Sigmoid colon (tissue), 6 donors: ENCODE measurements at regions not wholly inside any gene's neighbourhood (a gene's known extent, or its start where the extent isn't known, plus 50 kb on each side); places are given as distances from the start of the nearest gene placed in this dataset.

Source experiments
- DNase-seq: peaks from one replicate; pipeline ENCODE4 v3.0.0-alpha.2; 2019
- H3K27ac ChIP-seq, 4 donors: fragments of 200-600 bp; sonication (generic); one replicate each; pipeline ENCODE4 v1.5.1; 2016 to 2019; ENCODE audit warnings: mild to moderate bottlenecking in 1 of 4
- H3K27me3 ChIP-seq, 3 donors: fragments of 200-600 bp; sonication (generic); one replicate each; pipeline ENCODE4 v1.5.1; 2019; ENCODE audit warnings: mild to moderate bottlenecking in 1 of 3
- H3K36me3 ChIP-seq, 4 donors: fragments of 200-600 bp; sonication (generic); one replicate each; pipeline ENCODE4 v1.5.1; 2016 to 2019
- H3K4me1 ChIP-seq, 4 donors: fragments of 200-600 bp; sonication (generic); one replicate each; pipeline ENCODE4 v1.5.1; 2017 to 2019
- H3K4me3 ChIP-seq, 4 donors: fragments of 200-600 bp; sonication (generic); one replicate each; pipeline ENCODE4 v1.5.1; 2017 to 2019; ENCODE audit warnings: mild to moderate bottlenecking in 2 of 4, moderate library complexity in 1 of 4
- H3K9me3 ChIP-seq, 4 donors: fragments of 200-600 bp in 3 of 4; sonication (generic) in 3 of 4; one replicate each; pipeline versions ENCODE4 v1.5.1 to v1.6.1; 2013 to 2019
- CTCF ChIP-seq, 4 experiments: fragments of 450-650 bp in 3 of 4; fragments of 200-600 bp in 1 of 4; IDR thresholded peaks; one replicate each; pipeline ENCODE4 v1.5.1; 2016 to 2019; ENCODE audit warnings: antibody characterized with exemption in 4 of 4, mild to moderate bottlenecking in 3 of 4, moderate library complexity in 2 of 4
- EP300 ChIP-seq, 4 donors: sonication (generic); formaldehyde crosslinking; IDR thresholded peaks; one replicate each; pipeline ENCODE4 v1.6.1; 2017; ENCODE audit warnings: antibody characterized with exemption in 4 of 4
- POLR2A ChIP-seq, 2 donors: fragments of 450-650 bp; IDR thresholded peaks; one replicate each; pipeline ENCODE4 v1.6.1; 2016; ENCODE audit warnings: antibody characterized with exemption in 2 of 2, mild to moderate bottlenecking in 2 of 2, moderate library complexity in 2 of 2
- POLR2AphosphoS5 ChIP-seq, 4 donors: sonication (generic); formaldehyde crosslinking; IDR thresholded peaks; one replicate each; pipeline ENCODE4 v1.6.1; 2017; ENCODE audit warnings: antibody characterized with exemption in 4 of 4
- WGBS, 2 donors: extraction: QIAGEN DNeasy Blood & Tissue Kit; methylation state at CpG; one replicate each; pipeline ENCODE4 v1.1.7; 2013; 5-methylcytosine and 5-hydroxymethylcytosine counted together
- intact Hi-C: fragments of 100-400 bp; cut with DNase I; formaldehyde crosslinking; loops from one replicate; pipeline ENCODE4 v1.15.1; 2023
- donor health status: healthy with polysubstance abuse.
- donor health status: healthy.

GRCh38 chr6:146886587-146887446 lies 288.0 kb downstream of the ADGB start:
- no peaks in the 10 kb centered on the region for H3K36me3 ChIP-seq
- no peaks in the 10 kb centered on the region for H3K27me3 ChIP-seq
- intact Hi-C loops = no loop called here
- 89 to 92% methylated on average over 5 of the region's 5 CpGs for WGBS, 2 donors
- TF ChIP-seq EP300 (IDR thresholded peaks at IDR 0.05) = no peak
- TF ChIP-seq POLR2A (IDR thresholded peaks at IDR 0.05) = no peak
- no peak for TF ChIP-seq POLR2AphosphoS5 (IDR thresholded peaks at IDR 0.05)
- TF ChIP-seq CTCF (IDR thresholded peaks at IDR 0.05) = no peak
- DNase-seq = no peak
- H3K9me3 ChIP-seq = no peaks in the 10 kb centered on the region
- no peaks in the 10 kb centered on the region for H3K4me1 ChIP-seq
- H3K4me3 ChIP-seq = no peak overlapping the region
- no peak overlapping the region for H3K27ac ChIP-seq

GRCh38 chr6:146887447-146888077 lies 288.8 kb downstream of the ADGB start:
- Histone ChIP-seq H3K4me1 (no peaks in the 10 kb centered on the region), H3K27me3 (no peaks in the 10 kb centered on the region), H3K4me3 (no peak overlapping the region), H3K9me3 (no peaks in the 10 kb centered on the region), H3K27ac (no peak overlapping the region), H3K36me3 (no peaks in the 10 kb centered on the region)
- WGBS, 2 donors = 89 to 92% methylated on average over 7 of the region's 7 CpGs
- intact Hi-C loops = no loop called here
- no peak for TF ChIP-seq POLR2AphosphoS5 (IDR thresholded peaks at IDR 0.05)
- TF ChIP-seq POLR2A (IDR thresholded peaks at IDR 0.05) = no peak
- no peak for TF ChIP-seq CTCF (IDR thresholded peaks at IDR 0.05)
- no peak for TF ChIP-seq EP300 (IDR thresholded peaks at IDR 0.05)
- no peak for DNase-seq

- Histone ChIP-seq H3K36me3 (no peaks in the 10 kb centered on the region), H3K4me1 (no peaks in the 10 kb centered on the region), H3K27ac (no peak overlapping the region), H3K9me3 (no peaks in the 10 kb centered on the region), H3K4me3 (no peak overlapping the region), H3K27me3 (no peaks in the 10 kb centered on the region)
- intact Hi-C loops = no loop called here
- TF ChIP-seq POLR2AphosphoS5 (IDR thresholded peaks at IDR 0.05) = no peak
- TF ChIP-seq POLR2A (IDR thresholded peaks at IDR 0.05) = no peak
- no peak for TF ChIP-seq CTCF (IDR thresholded peaks at IDR 0.05)
- no peak for TF ChIP-seq EP300 (IDR thresholded peaks at IDR 0.05)
- no peak for DNase-seq
- 91 to 94% methylated on average over 4 of the region's 4 CpGs for WGBS, 2 donors
Observed at GRCh38 chr6:146889303-146889702, 290.5 kb downstream of the ADGB start.

GRCh38 chr6:146890172-146890571 lies 291.4 kb downstream of the ADGB start:
- DNase-seq = no peak
- H3K27me3 ChIP-seq = no peaks in the 10 kb centered on the region
- TF ChIP-seq CTCF (IDR thresholded peaks at IDR 0.05) = no peak
- no peak for TF ChIP-seq POLR2AphosphoS5 (IDR thresholded peaks at IDR 0.05)
- no peak for TF ChIP-seq EP300 (IDR thresholded peaks at IDR 0.05)
- TF ChIP-seq POLR2A (IDR thresholded peaks at IDR 0.05) = no peak
- H3K27ac ChIP-seq = no peak overlapping the region
- no peaks in the 10 kb centered on the region for H3K36me3 ChIP-seq
- H3K4me3 ChIP-seq = no peak overlapping the region
- H3K9me3 ChIP-seq = no peaks in the 10 kb centered on the region
- intact Hi-C loops = no loop called here
- no peaks in the 10 kb centered on the region for H3K4me1 ChIP-seq
- WGBS, 2 donors = 90 to 93% methylated on average over 3 of the region's 3 CpGs
